Body of pancreas (tissue), 4 donors: ENCODE measurements at regions not wholly inside any gene's neighbourhood (a gene's known extent, or its start where the extent isn't known, plus 50 kb on each side); places are given as distances from the start of the nearest gene placed in this dataset.

ENCODE experiments used
- ATAC-seq: fragments of 150-250 bp; one replicate; pipeline ENCODE4 v1.9.1; 2016
- DNase-seq, 4 donors: peaks; one replicate each; pipeline ENCODE4 v3.0.0-alpha.2; 2019
- H3K27ac ChIP-seq, 4 donors: fragments of 200-600 bp; sonication (generic); 1 replicate in 3 of 4; 2 replicates in 1 of 4; pipeline versions ENCODE4 v1.5.1 to v1.6.1; 2016 to 2019; ENCODE audit warnings: mild to moderate bottlenecking in 1 of 4, mixed read lengths in 1 of 4, moderate library complexity in 1 of 4
- H3K27me3 ChIP-seq, 2 donors: fragments of 200-600 bp; sonication (generic); one replicate each; pipeline ENCODE4 v1.6.0; 2016; ENCODE audit warnings: mild to moderate bottlenecking in 1 of 2
- H3K36me3 ChIP-seq, 2 donors: fragments of 200-600 bp; sonication (generic); replicated peaks in 1 of 2; 2 replicates each; pipeline ENCODE4 v1.5.1; 2016; ENCODE audit warnings: low read depth in 2 of 2; ENCODE audit not compliant: insufficient read depth in 1 of 2
- H3K4me1 ChIP-seq: fragments of 200-600 bp; sonication (generic); one replicate; pipeline ENCODE4 v1.6.0; 2016
- H3K4me3 ChIP-seq, 2 donors: fragments of 200-600 bp; sonication (generic); 1 replicate in 1 of 2; 2 replicates in 1 of 2; pipeline ENCODE4 v1.5.1; 2016 to 2019
- H3K9me3 ChIP-seq, 3 donors: fragments of 200-600 bp; sonication (generic); 1 replicate in 2 of 3; 2 replicates in 1 of 3; pipeline ENCODE4 v1.5.1; 2016
- CTCF ChIP-seq, 7 experiments: fragments of 450-650 bp in 4 of 7; fragments of 200-600 bp in 3 of 7; sonication (generic) in 3 of 7; IDR thresholded peaks; one replicate each; pipeline ENCODE4 v1.5.1; 2016 to 2019; ENCODE audit warnings: antibody characterized with exemption in 7 of 7
- POLR2A ChIP-seq, 3 donors: fragments of 450-650 bp; IDR thresholded peaks; one replicate each; pipeline ENCODE4 v1.6.1; 2016; ENCODE audit warnings: antibody characterized with exemption in 3 of 3, mild to moderate bottlenecking in 2 of 3
- WGBS, 2 donors: methylation state at CpG; one replicate each; pipeline ENCODE4 v1.1.5; 2017; 5-methylcytosine and 5-hydroxymethylcytosine counted together
- intact Hi-C: fragments of 100-400 bp; cut with DNase I; formaldehyde crosslinking; loops from one replicate; pipeline ENCODE4 v1.15.1; 2023

- no peaks in the 10 kb centered on the region for H3K4me1 ChIP-seq
- DNase-seq = no peak
- H3K4me3 ChIP-seq = no peak overlapping the region
- H3K27ac ChIP-seq = no peak overlapping the region
- H3K9me3 ChIP-seq = no peaks in the 10 kb centered on the region
- no peaks in the 10 kb centered on the region for H3K27me3 ChIP-seq
- no peak for TF ChIP-seq POLR2A (IDR thresholded peaks at IDR 0.05)
- TF ChIP-seq CTCF (IDR thresholded peaks at IDR 0.05) = no peak
- H3K36me3 ChIP-seq = no peaks in the 10 kb centered on the region
- no peak for ATAC-seq
- intact Hi-C loops = no loop called here
These were observed 111.4 kb upstream of the SYT10 start for GRCh38 chr12:33551006-33551405.

- ATAC-seq (no peak), DNase-seq (no peak)
- Histone ChIP-seq H3K4me3 (no peak overlapping the region), H3K4me1 (no peaks in the 10 kb centered on the region), H3K27ac (no peak overlapping the region), H3K9me3 (no peaks in the 10 kb centered on the region), H3K36me3 (no peaks in the 10 kb centered on the region), H3K27me3 (no peaks in the 10 kb centered on the region)
- no peak for TF ChIP-seq CTCF (IDR thresholded peaks at IDR 0.05)
- TF ChIP-seq POLR2A (IDR thresholded peaks at IDR 0.05) = no peak
- intact Hi-C loops = no loop called here
These were observed 115.5 kb upstream of the SYT10 start for GRCh38 chr12:33555128-33555527.

- intact Hi-C loops = no loop called here
- no peaks in the 10 kb centered on the region for H3K36me3 ChIP-seq
- no peak overlapping the region for H3K27ac ChIP-seq
- H3K4me1 ChIP-seq = no peaks in the 10 kb centered on the region
- TF ChIP-seq POLR2A (IDR thresholded peaks at IDR 0.05) = no peak
- TF ChIP-seq CTCF (IDR thresholded peaks at IDR 0.05) = no peak
- WGBS, 2 donors = 65 to 70% methylated on average over 4 of the region's 4 CpGs
- no peak for ATAC-seq
- no peaks in the 10 kb centered on the region for H3K27me3 ChIP-seq
- H3K4me3 ChIP-seq = no peak overlapping the region
- H3K9me3 ChIP-seq = no peaks in the 10 kb centered on the region
- no peak for DNase-seq
These were observed 121.1 kb upstream of the SYT10 start for GRCh38 chr12:33560653-33561208.

- Histone ChIP-seq H3K4me3 (no peak overlapping the region), H3K9me3 (no peaks in the 10 kb centered on the region), H3K36me3 (no peaks in the 10 kb centered on the region), H3K27me3 (no peaks in the 10 kb centered on the region), H3K27ac (no peak overlapping the region), H3K4me1 (no peaks in the 10 kb centered on the region)
- TF ChIP-seq CTCF (IDR thresholded peaks at IDR 0.05) (no peak), POLR2A (IDR thresholded peaks at IDR 0.05) (no peak)
- intact Hi-C loops = no loop called here
- WGBS, 2 donors = 55 to 58% methylated on average over 2 of the region's 2 CpGs
- ATAC-seq (no peak), DNase-seq (no peak)
These were observed 122.8 kb upstream of the SYT10 start for GRCh38 chr12:33562401-33562800.

- TF ChIP-seq POLR2A (IDR thresholded peaks at IDR 0.05) (no peak), CTCF (IDR thresholded peaks at IDR 0.05) (no peak)
- Histone ChIP-seq H3K9me3 (no peaks in the 10 kb centered on the region), H3K27ac (no peak overlapping the region), H3K36me3 (no peaks in the 10 kb centered on the region), H3K4me1 (no peaks in the 10 kb centered on the region), H3K27me3 (no peaks in the 10 kb centered on the region), H3K4me3 (no peak overlapping the region)
- DNase-seq = no peak
- ATAC-seq = no peak
- 60 to 65% methylated on average over 3 of the region's 3 CpGs for WGBS, 2 donors
- intact Hi-C loops = no loop called here
These were observed 126.8 kb upstream of the SYT10 start for GRCh38 chr12:33566403-33566802.
